ENCODE measurements at regions not wholly inside any gene's neighbourhood (a gene's known extent, or its start where the extent isn't known, plus 50 kb on each side); places are given as distances from the start of the nearest gene placed in this dataset.

DNA sequence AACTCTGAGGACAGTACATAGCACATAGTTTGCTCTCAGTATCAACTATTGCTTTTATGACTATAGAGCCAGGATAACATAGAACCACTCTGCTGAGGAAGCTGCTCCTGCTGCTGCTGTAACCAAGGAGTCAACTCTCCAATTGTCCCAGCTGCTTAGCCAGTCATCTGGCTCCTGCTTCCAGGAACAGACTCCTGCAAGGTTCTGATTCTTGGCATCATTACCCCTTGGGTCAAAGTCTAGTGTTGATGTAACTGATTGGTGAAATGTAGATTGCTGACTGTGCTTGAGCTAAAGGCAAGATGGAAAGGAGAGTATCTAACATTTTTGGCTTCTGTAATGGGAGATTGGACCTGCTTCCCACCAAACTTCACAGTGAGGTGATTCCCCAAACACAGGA lies 261.9 kb upstream of the FSHR start:
- Histone ChIP-seq H3K4me3 (no peak overlapping the region), H4K20me1 (replicated peaks; ENCODE audit: insufficient read depth) (no peaks in the 10 kb centered on the region), H2AFZ (no peak overlapping the region), H3K9me2 (ENCODE audit: insufficient read depth) (no peaks in the 10 kb centered on the region), H3K27me3 (ENCODE audit: insufficient read depth) (no peaks in the 10 kb centered on the region), H3K27ac (ENCODE audit: low read depth) (no peak overlapping the region), H3K36me3 (ENCODE audit: insufficient read depth) (no peaks in the 10 kb centered on the region), H3K4me2 (no peak overlapping the region), H3K4me1 (ENCODE audit: insufficient read depth) (no peaks in the 10 kb centered on the region), H3K79me2 (replicated peaks; ENCODE audit: insufficient read depth) (no peaks in the 10 kb centered on the region), H3F3A (replicated peaks; ENCODE audit: low read depth) (no peaks in the 10 kb centered on the region)
- H3K36me3 Mint-ChIP-seq (ENCODE audit: low read depth): no peaks in the 10 kb centered on the region
- H3K27me3 Mint-ChIP-seq (ENCODE audit: insufficient read depth, low read depth, poor library complexity): peaks cover 1% of the 10 kb centered on the region
- DNase-seq (ENCODE audit: low spot score) (no peak), ATAC-seq (no peak)
- H3K27ac Mint-ChIP-seq: no peak overlapping the region
- no peaks in the 10 kb centered on the region for H3K4me1 Mint-ChIP-seq
- H3K4me3 Mint-ChIP-seq: no peak overlapping the region
- TF ChIP-seq NANOG (IDR thresholded peaks at IDR 0.05; ENCODE audit: borderline replicate concordance) (no peak), CTCF (conservative IDR thresholded peaks at IDR 0.05; ENCODE audit: low read depth in 2 of 2) (no peak), POLR2AphosphoS5 (IDR thresholded peaks at IDR 0.05; ENCODE audit: low read depth) (no peak), ETS1 (IDR thresholded peaks at IDR 0.05) (no peak)
- H3K9me3 Mint-ChIP-seq: no peaks in the 10 kb centered on the region

GRCh38 chr2:49404108-49404507 lies 249.8 kb upstream of the FSHR start:
- peak overlapping the region; percentile 10; the same call in 1 of the 2 replicates for H3K27ac ChIP-seq (ENCODE audit: low read depth)
- Mint-ChIP-seq H3K36me3 (ENCODE audit: low read depth) (no peaks in the 10 kb centered on the region; the same call in 2 of the 3 replicates), H3K27ac (peak overlapping the region; percentile 80)

GRCh38 chr2:49403637-49404036 lies 249.3 kb upstream of the FSHR start:
- Histone ChIP-seq H3K4me1 (ENCODE audit: insufficient read depth) (peaks cover 16% of the 10 kb centered on the region), H3F3A (replicated peaks; ENCODE audit: low read depth) (no peaks in the 10 kb centered on the region), H2AFZ (peak overlapping the region; percentile 56; the same call in 1 of the 2 replicates), H3K79me2 (replicated peaks; ENCODE audit: insufficient read depth) (no peaks in the 10 kb centered on the region), H3K4me2 (peak overlapping the region; percentile 25), H3K27me3 (ENCODE audit: insufficient read depth) (no peaks in the 10 kb centered on the region), H3K36me3 (ENCODE audit: insufficient read depth) (no peaks in the 10 kb centered on the region), H4K20me1 (replicated peaks; ENCODE audit: insufficient read depth) (no peaks in the 10 kb centered on the region), H3K4me3 (peak overlapping the region; percentile 5; the same call in 1 of the 2 replicates), H3K9me2 (ENCODE audit: insufficient read depth) (peaks cover 8% of the 10 kb centered on the region), H3K27ac (ENCODE audit: low read depth) (peak overlapping the region; percentile 10; the same call in 1 of the 2 replicates)
- ATAC-seq (peak; percentile 46; the same call in 2 of the 3 replicates), DNase-seq (ENCODE audit: low spot score) (no peak)
- peak overlapping the region; percentile 34; the same call in 1 of the 2 replicates for H3K27ac Mint-ChIP-seq
- no peak overlapping the region for H3K4me3 Mint-ChIP-seq
- H3K4me1 Mint-ChIP-seq: peaks cover 25% of the 10 kb centered on the region
- no peaks in the 10 kb centered on the region; the same call in 2 of the 3 replicates for H3K36me3 Mint-ChIP-seq (ENCODE audit: low read depth)
- no peaks in the 10 kb centered on the region; the same call in 2 of the 3 replicates for H3K9me3 Mint-ChIP-seq
- H3K27me3 Mint-ChIP-seq (ENCODE audit: insufficient read depth, low read depth, poor library complexity): peaks cover 3% of the 10 kb centered on the region
- TF ChIP-seq EZH2phosphoT487 (IDR thresholded peaks at IDR 0.05; ENCODE audit: unreplicated experiment): no peak
- no peak for TF ChIP-seq NANOG (IDR thresholded peaks at IDR 0.05; ENCODE audit: borderline replicate concordance)
- no peak for TF ChIP-seq CREB1 (CRISPR knock-in tag; IDR thresholded peaks at IDR 0.05; ENCODE audit: low read depth)
- TF ChIP-seq, protein P1, sequence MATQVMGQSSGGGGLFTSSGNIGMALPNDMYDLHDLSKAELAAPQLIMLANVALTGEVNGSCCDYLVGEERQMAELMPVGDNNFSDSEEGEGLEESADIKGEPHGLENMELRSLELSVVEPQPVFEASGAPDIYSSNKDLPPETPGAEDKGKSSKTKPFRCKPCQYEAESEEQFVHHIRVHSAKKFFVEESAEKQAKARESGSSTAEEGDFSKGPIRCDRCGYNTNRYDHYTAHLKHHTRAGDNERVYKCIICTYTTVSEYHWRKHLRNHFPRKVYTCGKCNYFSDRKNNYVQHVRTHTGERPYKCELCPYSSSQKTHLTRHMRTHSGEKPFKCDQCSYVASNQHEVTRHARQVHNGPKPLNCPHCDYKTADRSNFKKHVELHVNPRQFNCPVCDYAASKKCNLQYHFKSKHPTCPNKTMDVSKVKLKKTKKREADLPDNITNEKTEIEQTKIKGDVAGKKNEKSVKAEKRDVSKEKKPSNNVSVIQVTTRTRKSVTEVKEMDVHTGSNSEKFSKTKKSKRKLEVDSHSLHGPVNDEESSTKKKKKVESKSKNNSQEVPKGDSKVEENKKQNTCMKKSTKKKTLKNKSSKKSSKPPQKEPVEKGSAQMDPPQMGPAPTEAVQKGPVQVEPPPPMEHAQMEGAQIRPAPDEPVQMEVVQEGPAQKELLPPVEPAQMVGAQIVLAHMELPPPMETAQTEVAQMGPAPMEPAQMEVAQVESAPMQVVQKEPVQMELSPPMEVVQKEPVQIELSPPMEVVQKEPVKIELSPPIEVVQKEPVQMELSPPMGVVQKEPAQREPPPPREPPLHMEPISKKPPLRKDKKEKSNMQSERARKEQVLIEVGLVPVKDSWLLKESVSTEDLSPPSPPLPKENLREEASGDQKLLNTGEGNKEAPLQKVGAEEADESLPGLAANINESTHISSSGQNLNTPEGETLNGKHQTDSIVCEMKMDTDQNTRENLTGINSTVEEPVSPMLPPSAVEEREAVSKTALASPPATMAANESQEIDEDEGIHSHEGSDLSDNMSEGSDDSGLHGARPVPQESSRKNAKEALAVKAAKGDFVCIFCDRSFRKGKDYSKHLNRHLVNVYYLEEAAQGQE (IDR thresholded peaks at IDR 0.05; ENCODE audit: unreplicated experiment): no peak
- no peak for TF ChIP-seq JUNB (IDR thresholded peaks at IDR 0.05; ENCODE audit: unreplicated experiment)
- no peak for TF ChIP-seq ZNF331 (CRISPR knock-in tag; IDR thresholded peaks at IDR 0.05; ENCODE audit: low read depth)
- TF ChIP-seq ZNF114 (CRISPR knock-in tag; IDR thresholded peaks at IDR 0.05): no peak

More at GRCh38 chr2:49404108-49404507, 249.8 kb upstream of the FSHR start:
- Mint-ChIP-seq H3K4me3 (peak overlapping the region; percentile 16; the same call in 1 of the 3 replicates), H3K27me3 (ENCODE audit: insufficient read depth, low read depth, poor library complexity) (peaks cover 3% of the 10 kb centered on the region), H3K9me3 (no peaks in the 10 kb centered on the region; the same call in 2 of the 3 replicates), H3K4me1 (peaks cover 28% of the 10 kb centered on the region)
- DNase-seq (ENCODE audit: low spot score) (peak; percentile 45), ATAC-seq (peak; percentile 70)
- no peaks in the 10 kb centered on the region for H3K36me3 ChIP-seq (ENCODE audit: insufficient read depth)
- no peaks in the 10 kb centered on the region for H3K79me2 ChIP-seq (replicated peaks; ENCODE audit: insufficient read depth)
- H3K4me2 ChIP-seq: peak overlapping the region; percentile 25
- no peaks in the 10 kb centered on the region for H4K20me1 ChIP-seq (replicated peaks; ENCODE audit: insufficient read depth)
- no peak overlapping the region for H2AFZ ChIP-seq
- H3K4me1 ChIP-seq (ENCODE audit: insufficient read depth): peaks cover 16% of the 10 kb centered on the region
- TF ChIP-seq NANOG (IDR thresholded peaks at IDR 0.05; ENCODE audit: borderline replicate concordance) (peak; percentile 72; the same call in 1 of the 2 replicates), STAT1 (IDR thresholded peaks at IDR 0.05; ENCODE audit: unreplicated experiment) (no peak)
- H3K4me3 ChIP-seq: peak overlapping the region; percentile 5; the same call in 1 of the 2 replicates
- H3K9me2 ChIP-seq (ENCODE audit: insufficient read depth): peaks cover 8% of the 10 kb centered on the region
- no peaks in the 10 kb centered on the region for H3F3A ChIP-seq (replicated peaks; ENCODE audit: low read depth)
- no peaks in the 10 kb centered on the region for H3K27me3 ChIP-seq (ENCODE audit: insufficient read depth)

Measured in GM23338 (cell line).